Dedifferentiated amniotic fluid mesenchymal stem cell (primary cell): ENCODE measurements at regions not wholly inside any gene's neighbourhood (a gene's known extent, or its start where the extent isn't known, plus 50 kb on each side); places are given as distances from the start of the nearest gene placed in this dataset.
"Not testable (repeated sequence)": the region's sequence is repeated elsewhere in the genome, so short reads cannot be mapped to it uniquely, and the experiment has no call there.

Source experiments
- DNase-seq: peaks from one replicate; pipeline ENCODE4 v3.0.0-alpha.2; 2016; ENCODE audit errors: extremely low spot score

- no peak for DNase-seq
Measured at GRCh38 chr1:215287362-215287761, 204.8 kb downstream of the KCNK2 start.

GRCh38 chr1:215290018-215290417, 207.5 kb downstream of the KCNK2 start:
- DNase-seq: no peak

GRCh38 chr1:215292932-215293331, 210.4 kb downstream of the KCNK2 start:
- no peak for DNase-seq

- no peak for DNase-seq
Measured at GRCh38 chr1:215306426-215306825, 223.9 kb downstream of the KCNK2 start.

GRCh38 chr1:215321802-215322201, 239.3 kb downstream of the KCNK2 start:
- no peak for DNase-seq

- DNase-seq: not testable (repeated sequence)
Measured at GRCh38 chr1:215323992-215324391, 241.5 kb downstream of the KCNK2 start.

GRCh38 chr1:215330426-215330825, 236.7 kb upstream of the KCTD3 start:
- DNase-seq: no peak

- no peak for DNase-seq
Measured at GRCh38 chr1:215344539-215344938, 222.6 kb upstream of the KCTD3 start.

GRCh38 chr1:215345208-215345607, 221.9 kb upstream of the KCTD3 start:
- no peak for DNase-seq

- DNase-seq: no peak
Measured at GRCh38 chr1:215345766-215346165, 221.3 kb upstream of the KCTD3 start.

- no peak for DNase-seq
Measured at GRCh38 chr1:215357901-215358300, 209.2 kb upstream of the KCTD3 start.

GRCh38 chr1:215358356-215358755, 208.7 kb upstream of the KCTD3 start:
- DNase-seq: no peak

- no peak for DNase-seq
Measured at GRCh38 chr1:215360031-215360430, 207.1 kb upstream of the KCTD3 start.

GRCh38 chr1:215360758-215361157, 206.3 kb upstream of the KCTD3 start:
- DNase-seq: no peak

- DNase-seq: no peak
Measured at GRCh38 chr1:215375381-215375780, 191.7 kb upstream of the KCTD3 start.

GRCh38 chr1:215376544-215377264, 190.4 kb upstream of the KCTD3 start:
- peak; percentile 59 for DNase-seq

GRCh38 chr1:215377746-215378145, 189.4 kb upstream of the KCTD3 start:
- DNase-seq: no peak

GRCh38 chr1:215380566-215380965, 186.5 kb upstream of the KCTD3 start:
- DNase-seq: no peak

GRCh38 chr1:215393476-215393875, 173.6 kb upstream of the KCTD3 start:
- DNase-seq: no peak

- no peak for DNase-seq
Measured at GRCh38 chr1:215394084-215394991, 172.8 kb upstream of the KCTD3 start.

- DNase-seq: no peak
Measured at GRCh38 chr1:215397106-215397505, 170.0 kb upstream of the KCTD3 start.

GRCh38 chr1:215397843-215398242, 169.3 kb upstream of the KCTD3 start:
- no peak for DNase-seq

- DNase-seq: no peak
Measured at GRCh38 chr1:215399787-215400186, 167.3 kb upstream of the KCTD3 start.
